WTC11 (cell line): ENCODE measurements at regions not wholly inside any gene's neighbourhood (a gene's known extent, or its start where the extent isn't known, plus 50 kb on each side); places are given as distances from the start of the nearest gene placed in this dataset.

Experiments used
- ATAC-seq: fragments of 200-7000 bp; cut with Tn5 transposase; 2 replicates; pipeline ENCODE4 v1.10.0; 2021; ENCODE audit warnings: mild to moderate bottlenecking, moderate library complexity
- CTCF ChIA-PET: fragments of 300-600 bp; sonication (Branson Sonifier 250); formaldehyde crosslinking; loops from one replicate; lab custom pipeline; 2021; ENCODE audit warnings: antibody characterized with exemption; lab: Charles Lee
- POLR2A ChIA-PET: fragments of 350-600 bp; sonication (Branson Sonifier 250); formaldehyde crosslinking; loops from one replicate; lab custom pipeline; 2021; ENCODE audit warnings: antibody characterized with exemption; lab: Charles Lee
- DNase-seq: peaks from one replicate; pipeline ENCODE4 v3.0.0; 2021; ENCODE audit warnings: low spot score
- H3K27ac Mint-ChIP-seq: 2 replicates; pipeline ENCODE4 v1.8.0; 2021; ENCODE audit warnings: mixed read lengths
- H3K27me3 Mint-ChIP-seq: 2 replicates; pipeline ENCODE4 v1.8.0; 2021; ENCODE audit warnings: low read depth, mild to moderate bottlenecking, moderate library complexity, mixed read lengths
- H3K36me3 Mint-ChIP-seq: 2 replicates; pipeline ENCODE4 v1.8.0; 2021; ENCODE audit warnings: mixed read lengths
- H3K4me1 Mint-ChIP-seq: 2 replicates; pipeline ENCODE4 v1.8.0; 2022; ENCODE audit warnings: mixed read lengths
- H3K4me3 Mint-ChIP-seq: 2 replicates; pipeline ENCODE4 v1.8.0; 2021; ENCODE audit warnings: mild to moderate bottlenecking, moderate library complexity, mixed read lengths
- H3K9me3 Mint-ChIP-seq: 2 replicates; pipeline ENCODE4 v1.8.0; 2021; ENCODE audit warnings: mixed read lengths
- FOXJ3 ChIP-seq: sonication (generic); formaldehyde crosslinking; IDR thresholded peaks from 2 replicates; pipeline ENCODE4 v1.9.0; 2021; ENCODE audit warnings: missing genetic modification reagents, mild to moderate bottlenecking, borderline replicate concordance
- FOXP1 ChIP-seq: sonication (generic); formaldehyde crosslinking; IDR thresholded peaks from 2 replicates; pipeline ENCODE4 v1.8.0; 2022; ENCODE audit warnings: missing genetic modification reagents, mild to moderate bottlenecking, moderate library complexity, borderline replicate concordance
- GRHL2 ChIP-seq: fragments of 250-450 bp; sonication (Bioruptor Pico); IDR thresholded peaks from 2 replicates; pipeline ENCODE4 v1.8.0; 2022; ENCODE audit warnings: mild to moderate bottlenecking, moderate library complexity; ENCODE audit not compliant: insufficient replicate concordance, severe bottlenecking
- JUN ChIP-seq: sonication (generic); formaldehyde crosslinking; IDR thresholded peaks from 2 replicates; pipeline ENCODE4 v1.8.0; 2023; ENCODE audit warnings: mild to moderate bottlenecking, missing genetic modification reagents
- MYBL2 ChIP-seq: sonication (generic); formaldehyde crosslinking; IDR thresholded peaks from 2 replicates; pipeline ENCODE4 v1.8.1; 2023; ENCODE audit warnings: mild to moderate bottlenecking, moderate library complexity, missing genetic modification reagents
- NFE2L1 ChIP-seq: sonication (generic); formaldehyde crosslinking; IDR thresholded peaks from 2 replicates; pipeline ENCODE4 v1.8.1; 2023; ENCODE audit warnings: missing genetic modification reagents
- RORB ChIP-seq: fragments of 250-450 bp; sonication (Bioruptor Pico); IDR thresholded peaks from 2 replicates; pipeline ENCODE4 v1.9.0; 2021; ENCODE audit warnings: mild to moderate bottlenecking
- SP1 ChIP-seq: sonication (generic); formaldehyde crosslinking; conservative IDR thresholded peaks from 2 replicates; pipeline ENCODE4 v1.8.1; 2022; ENCODE audit warnings: missing genetic modification reagents
- ZNF219 ChIP-seq: sonication (generic); formaldehyde crosslinking; IDR thresholded peaks from 2 replicates; pipeline ENCODE4 v1.8.0; 2023; ENCODE audit warnings: missing genetic modification reagents, mild to moderate bottlenecking, borderline replicate concordance
- ZNF396 ChIP-seq: fragments of 250-450 bp; sonication (Bioruptor Pico); IDR thresholded peaks from 2 replicates; pipeline ENCODE4 v1.8.0; 2021; ENCODE audit warnings: mild to moderate bottlenecking, moderate library complexity, borderline replicate concordance
- TF ChIP-seq, protein P1 (sequence below): sonication (generic); formaldehyde crosslinking; IDR thresholded peaks from 2 replicates; pipeline ENCODE4 v1.8.1; 2023; ENCODE audit warnings: mild to moderate bottlenecking, missing genetic modification reagents, moderate library complexity
- TF ChIP-seq, protein P2 (sequence below): sonication (generic); formaldehyde crosslinking; IDR thresholded peaks from 2 replicates; pipeline ENCODE4 v1.8.0; 2023; ENCODE audit warnings: missing genetic modification reagents
- TF ChIP-seq, protein P3 (sequence below): sonication (generic); formaldehyde crosslinking; IDR thresholded peaks from 2 replicates; pipeline ENCODE4 v1.8.0; 2022; ENCODE audit warnings: missing genetic modification reagents
- TF ChIP-seq, protein P4 (sequence below): sonication (generic); formaldehyde crosslinking; IDR thresholded peaks from 2 replicates; pipeline ENCODE4 v1.8.0; 2022; ENCODE audit warnings: mild to moderate bottlenecking, missing genetic modification reagents
- TF ChIP-seq, protein P5 (sequence below): sonication (generic); formaldehyde crosslinking; IDR thresholded peaks from 2 replicates; pipeline ENCODE4 v1.8.0; 2022; ENCODE audit warnings: mild to moderate bottlenecking, missing genetic modification reagents
- TF ChIP-seq, protein P6 (sequence below): sonication (generic); formaldehyde crosslinking; conservative IDR thresholded peaks from 2 replicates; pipeline ENCODE4 v1.8.1; 2023; ENCODE audit warnings: mild to moderate bottlenecking, low read depth, missing genetic modification reagents, moderate library complexity

DNA sequence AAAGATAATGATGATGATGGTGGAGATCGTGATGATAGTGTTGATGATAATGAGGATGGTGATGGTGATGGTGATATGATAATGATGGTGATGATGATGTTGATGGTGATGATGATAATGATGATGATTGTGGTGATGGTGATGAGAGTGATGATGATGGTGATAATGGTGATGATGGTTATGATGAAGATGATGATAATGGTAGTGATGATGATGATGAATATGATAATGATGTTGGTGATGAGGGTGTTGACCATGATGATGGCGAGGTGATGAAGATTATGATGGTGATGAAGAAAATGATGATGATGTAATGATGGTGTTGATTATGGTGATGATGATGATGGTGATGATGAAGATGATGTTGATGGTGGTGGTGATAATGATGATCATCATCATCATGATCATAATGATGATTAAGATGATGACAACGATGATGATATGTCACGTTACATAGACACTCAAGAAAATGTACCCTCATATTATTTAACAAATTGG, 1106.4 kb downstream of the NLGN4X start:
- ChIA-PET CTCF (no interaction called here), POLR2A (no interaction called here)
- Mint-ChIP-seq H3K4me3 (no peak overlapping the region), H3K27me3 (no peaks in the 10 kb centered on the region), H3K4me1 (no peaks in the 10 kb centered on the region), H3K36me3 (no peaks in the 10 kb centered on the region), H3K27ac (no peak overlapping the region), H3K9me3 (no peaks in the 10 kb centered on the region)
- DNase-seq (no peak), ATAC-seq (no peak)
- no peak for TF ChIP-seq NFE2L1

DNA sequence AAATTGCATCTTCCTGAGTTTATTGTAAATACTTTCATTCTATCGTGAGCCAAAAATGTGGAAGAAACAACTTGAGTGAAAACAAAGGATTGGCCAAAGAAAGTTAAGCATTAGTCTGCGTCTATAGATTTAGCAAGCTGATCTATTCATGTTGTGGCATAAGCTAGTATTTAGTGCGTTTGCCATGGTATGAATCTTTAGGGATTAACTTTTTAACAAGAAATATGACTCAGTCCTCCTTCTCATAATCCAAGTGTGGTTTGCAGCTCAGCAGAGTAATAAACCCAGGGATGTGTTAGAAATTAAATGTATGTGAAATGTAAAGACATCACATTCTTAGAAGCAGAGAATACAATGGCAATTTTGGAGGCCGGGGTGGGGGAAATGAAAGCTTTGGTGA, 1110.9 kb downstream of the NLGN4X start:
- TF ChIP-seq, protein P1, sequence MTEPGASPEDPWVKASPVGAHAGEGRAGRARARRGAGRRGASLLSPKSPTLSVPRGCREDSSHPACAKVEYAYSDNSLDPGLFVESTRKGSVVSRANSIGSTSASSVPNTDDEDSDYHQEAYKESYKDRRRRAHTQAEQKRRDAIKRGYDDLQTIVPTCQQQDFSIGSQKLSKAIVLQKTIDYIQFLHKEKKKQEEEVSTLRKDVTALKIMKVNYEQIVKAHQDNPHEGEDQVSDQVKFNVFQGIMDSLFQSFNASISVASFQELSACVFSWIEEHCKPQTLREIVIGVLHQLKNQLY (CRISPR knock-in tag): no peak
- TF ChIP-seq ZNF219 (CRISPR knock-in tag): no peak
- no peak for TF ChIP-seq FOXJ3 (CRISPR knock-in tag)
- no peak for TF ChIP-seq ZNF396 (CRISPR knock-in tag)
- TF ChIP-seq, protein P2, sequence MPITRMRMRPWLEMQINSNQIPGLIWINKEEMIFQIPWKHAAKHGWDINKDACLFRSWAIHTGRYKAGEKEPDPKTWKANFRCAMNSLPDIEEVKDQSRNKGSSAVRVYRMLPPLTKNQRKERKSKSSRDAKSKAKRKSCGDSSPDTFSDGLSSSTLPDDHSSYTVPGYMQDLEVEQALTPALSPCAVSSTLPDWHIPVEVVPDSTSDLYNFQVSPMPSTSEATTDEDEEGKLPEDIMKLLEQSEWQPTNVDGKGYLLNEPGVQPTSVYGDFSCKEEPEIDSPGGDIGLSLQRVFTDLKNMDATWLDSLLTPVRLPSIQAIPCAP: no peak
- no peak for TF ChIP-seq NFE2L1
- CTCF ChIA-PET: no interaction called here
- no peak overlapping the region for H3K27ac Mint-ChIP-seq
- DNase-seq: no peak
- no peaks in the 10 kb centered on the region for H3K9me3 Mint-ChIP-seq
- no peak overlapping the region for H3K4me3 Mint-ChIP-seq
- no peaks in the 10 kb centered on the region for H3K4me1 Mint-ChIP-seq
- no peaks in the 10 kb centered on the region for H3K27me3 Mint-ChIP-seq
- ATAC-seq: no peak
- H3K36me3 Mint-ChIP-seq: no peaks in the 10 kb centered on the region
- POLR2A ChIA-PET: no interaction called here

DNA sequence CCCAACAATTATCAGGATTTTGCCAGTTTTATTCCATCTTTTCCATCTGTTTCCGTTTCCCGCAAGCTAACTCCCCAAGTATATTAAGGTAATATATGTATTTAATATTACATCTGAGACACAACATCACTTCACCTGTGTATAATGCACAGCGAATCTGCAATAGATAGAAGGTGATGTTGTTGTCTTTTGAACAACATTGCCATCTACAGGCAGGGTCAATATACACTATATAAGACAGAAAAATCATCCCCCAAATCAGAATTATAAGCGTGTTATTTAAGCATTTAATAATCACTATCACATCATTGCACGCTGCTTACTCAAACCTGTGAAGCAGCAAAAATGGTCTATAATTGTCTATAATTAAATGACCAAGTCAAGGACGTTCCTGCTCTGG, 1115.5 kb downstream of the NLGN4X start:
- DNase-seq (no peak), ATAC-seq (no peak)
- H3K36me3 Mint-ChIP-seq: no peaks in the 10 kb centered on the region
- H3K27me3 Mint-ChIP-seq: no peaks in the 10 kb centered on the region
- TF ChIP-seq GRHL2 (CRISPR knock-in tag): no peak
- no peak for TF ChIP-seq MYBL2 (CRISPR knock-in tag)
- TF ChIP-seq, protein P3, sequence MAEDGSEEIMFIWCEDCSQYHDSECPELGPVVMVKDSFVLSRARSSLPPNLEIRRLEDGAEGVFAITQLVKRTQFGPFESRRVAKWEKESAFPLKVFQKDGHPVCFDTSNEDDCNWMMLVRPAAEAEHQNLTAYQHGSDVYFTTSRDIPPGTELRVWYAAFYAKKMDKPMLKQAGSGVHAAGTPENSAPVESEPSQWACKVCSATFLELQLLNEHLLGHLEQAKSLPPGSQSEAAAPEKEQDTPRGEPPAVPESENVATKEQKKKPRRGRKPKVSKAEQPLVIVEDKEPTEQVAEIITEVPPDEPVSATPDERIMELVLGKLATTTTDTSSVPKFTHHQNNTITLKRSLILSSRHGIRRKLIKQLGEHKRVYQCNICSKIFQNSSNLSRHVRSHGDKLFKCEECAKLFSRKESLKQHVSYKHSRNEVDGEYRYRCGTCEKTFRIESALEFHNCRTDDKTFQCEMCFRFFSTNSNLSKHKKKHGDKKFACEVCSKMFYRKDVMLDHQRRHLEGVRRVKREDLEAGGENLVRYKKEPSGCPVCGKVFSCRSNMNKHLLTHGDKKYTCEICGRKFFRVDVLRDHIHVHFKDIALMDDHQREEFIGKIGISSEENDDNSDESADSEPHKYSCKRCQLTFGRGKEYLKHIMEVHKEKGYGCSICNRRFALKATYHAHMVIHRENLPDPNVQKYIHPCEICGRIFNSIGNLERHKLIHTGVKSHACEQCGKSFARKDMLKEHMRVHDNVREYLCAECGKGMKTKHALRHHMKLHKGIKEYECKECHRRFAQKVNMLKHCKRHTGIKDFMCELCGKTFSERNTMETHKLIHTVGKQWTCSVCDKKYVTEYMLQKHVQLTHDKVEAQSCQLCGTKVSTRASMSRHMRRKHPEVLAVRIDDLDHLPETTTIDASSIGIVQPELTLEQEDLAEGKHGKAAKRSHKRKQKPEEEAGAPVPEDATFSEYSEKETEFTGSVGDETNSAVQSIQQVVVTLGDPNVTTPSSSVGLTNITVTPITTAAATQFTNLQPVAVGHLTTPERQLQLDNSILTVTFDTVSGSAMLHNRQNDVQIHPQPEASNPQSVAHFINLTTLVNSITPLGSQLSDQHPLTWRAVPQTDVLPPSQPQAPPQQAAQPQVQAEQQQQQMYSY (CRISPR knock-in tag): no peak
- no peak for TF ChIP-seq JUN
- no peak for TF ChIP-seq FOXP1 (CRISPR knock-in tag)
- no peak for TF ChIP-seq RORB (CRISPR knock-in tag)
- TF ChIP-seq, protein P4, sequence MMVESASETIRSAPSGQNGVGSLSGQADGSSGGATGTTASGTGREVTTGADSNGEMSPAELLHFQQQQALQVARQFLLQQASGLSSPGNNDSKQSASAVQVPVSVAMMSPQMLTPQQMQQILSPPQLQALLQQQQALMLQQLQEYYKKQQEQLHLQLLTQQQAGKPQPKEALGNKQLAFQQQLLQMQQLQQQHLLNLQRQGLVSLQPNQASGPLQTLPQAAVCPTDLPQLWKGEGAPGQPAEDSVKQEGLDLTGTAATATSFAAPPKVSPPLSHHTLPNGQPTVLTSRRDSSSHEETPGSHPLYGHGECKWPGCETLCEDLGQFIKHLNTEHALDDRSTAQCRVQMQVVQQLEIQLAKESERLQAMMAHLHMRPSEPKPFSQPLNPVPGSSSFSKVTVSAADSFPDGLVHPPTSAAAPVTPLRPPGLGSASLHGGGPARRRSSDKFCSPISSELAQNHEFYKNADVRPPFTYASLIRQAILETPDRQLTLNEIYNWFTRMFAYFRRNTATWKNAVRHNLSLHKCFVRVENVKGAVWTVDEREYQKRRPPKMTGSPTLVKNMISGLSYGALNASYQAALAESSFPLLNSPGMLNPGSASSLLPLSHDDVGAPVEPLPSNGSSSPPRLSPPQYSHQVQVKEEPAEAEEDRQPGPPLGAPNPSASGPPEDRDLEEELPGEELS: no peak
- H3K27ac Mint-ChIP-seq: no peak overlapping the region
- CTCF ChIA-PET: no interaction called here
- H3K4me1 Mint-ChIP-seq: no peaks in the 10 kb centered on the region
- no peaks in the 10 kb centered on the region for H3K9me3 Mint-ChIP-seq
- POLR2A ChIA-PET: no interaction called here
- no peak overlapping the region for H3K4me3 Mint-ChIP-seq

DNA sequence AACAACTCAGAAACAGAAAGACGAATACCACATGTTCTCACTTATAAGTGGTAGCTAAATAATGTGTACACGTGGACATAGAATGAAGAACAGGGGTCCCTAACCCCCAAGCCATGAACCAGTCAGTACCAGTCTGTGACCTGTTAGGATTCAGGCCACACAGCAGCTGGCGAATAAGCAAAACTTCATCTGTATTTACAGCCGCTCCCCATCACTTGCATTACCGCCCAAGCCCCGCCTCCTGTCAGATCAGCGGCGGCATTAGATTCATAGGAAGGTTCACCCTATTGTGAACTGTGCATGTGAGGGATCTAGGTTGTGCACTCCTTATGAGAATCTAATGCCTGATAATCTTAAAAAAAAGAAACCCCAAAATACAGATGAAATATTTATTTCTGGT, 1128.7 kb downstream of the NLGN4X start:
- POLR2A ChIA-PET: no interaction called here
- ATAC-seq (no peak), DNase-seq (no peak)
- H3K36me3 Mint-ChIP-seq: no peaks in the 10 kb centered on the region
- no peak overlapping the region for H3K4me3 Mint-ChIP-seq
- no peak overlapping the region for H3K27ac Mint-ChIP-seq
- H3K27me3 Mint-ChIP-seq: no peaks in the 10 kb centered on the region
- H3K4me1 Mint-ChIP-seq: no peaks in the 10 kb centered on the region
- CTCF ChIA-PET: no interaction called here
- H3K9me3 Mint-ChIP-seq: peaks cover 12% of the 10 kb centered on the region; the same call in 1 of the 2 replicates
- TF ChIP-seq SP1: no peak
- TF ChIP-seq, protein P5, sequence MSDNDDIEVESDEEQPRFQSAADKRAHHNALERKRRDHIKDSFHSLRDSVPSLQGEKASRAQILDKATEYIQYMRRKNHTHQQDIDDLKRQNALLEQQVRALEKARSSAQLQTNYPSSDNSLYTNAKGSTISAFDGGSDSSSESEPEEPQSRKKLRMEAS: no peak
- TF ChIP-seq, protein P6, sequence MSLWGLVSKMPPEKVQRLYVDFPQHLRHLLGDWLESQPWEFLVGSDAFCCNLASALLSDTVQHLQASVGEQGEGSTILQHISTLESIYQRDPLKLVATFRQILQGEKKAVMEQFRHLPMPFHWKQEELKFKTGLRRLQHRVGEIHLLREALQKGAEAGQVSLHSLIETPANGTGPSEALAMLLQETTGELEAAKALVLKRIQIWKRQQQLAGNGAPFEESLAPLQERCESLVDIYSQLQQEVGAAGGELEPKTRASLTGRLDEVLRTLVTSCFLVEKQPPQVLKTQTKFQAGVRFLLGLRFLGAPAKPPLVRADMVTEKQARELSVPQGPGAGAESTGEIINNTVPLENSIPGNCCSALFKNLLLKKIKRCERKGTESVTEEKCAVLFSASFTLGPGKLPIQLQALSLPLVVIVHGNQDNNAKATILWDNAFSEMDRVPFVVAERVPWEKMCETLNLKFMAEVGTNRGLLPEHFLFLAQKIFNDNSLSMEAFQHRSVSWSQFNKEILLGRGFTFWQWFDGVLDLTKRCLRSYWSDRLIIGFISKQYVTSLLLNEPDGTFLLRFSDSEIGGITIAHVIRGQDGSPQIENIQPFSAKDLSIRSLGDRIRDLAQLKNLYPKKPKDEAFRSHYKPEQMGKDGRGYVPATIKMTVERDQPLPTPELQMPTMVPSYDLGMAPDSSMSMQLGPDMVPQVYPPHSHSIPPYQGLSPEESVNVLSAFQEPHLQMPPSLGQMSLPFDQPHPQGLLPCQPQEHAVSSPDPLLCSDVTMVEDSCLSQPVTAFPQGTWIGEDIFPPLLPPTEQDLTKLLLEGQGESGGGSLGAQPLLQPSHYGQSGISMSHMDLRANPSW (CRISPR knock-in tag): no peak
